Endothelial cell of umbilical vein (primary cell): ENCODE measurements at regions not wholly inside any gene's neighbourhood (a gene's known extent, or its start where the extent isn't known, plus 50 kb on each side); places are given as distances from the start of the nearest gene placed in this dataset.

ENCODE experiments used
- BruUV-seq: library from RNA; stranded (reverse); fragments of 400-500 nt; replicated peaks from 2 replicates; lab custom pipeline; 2021; lab: Mats Ljungman, UMichigan
- CTCF ChIA-PET: fragments of 300-600, 350-600 bp; sonication (Branson Sonifier 250); formaldehyde crosslinking; loops from one replicate; lab custom pipeline; 2021; ENCODE audit warnings: antibody characterized with exemption, inconsistent platforms; lab: Charles Lee
- POLR2A ChIA-PET: fragments of 300-600, 350-600 bp; sonication (Branson Sonifier 250); formaldehyde crosslinking; loops from one replicate; lab custom pipeline; 2021; ENCODE audit warnings: antibody characterized with exemption, inconsistent platforms; lab: Charles Lee
- DNase-seq: peaks from one replicate; pipeline ENCODE4 v3.0.0-alpha.2; 2011; ENCODE audit warnings: low read depth, low spot score
- FAIRE-seq: peaks from 2 replicates; lab custom pipeline; 2011; peaks lifted over from hg19 to GRCh38; lab: Jason Lieb, UNC
- H2AFZ ChIP-seq: 2 replicates; pipeline ENCODE4 v1.6.0; 2012; ENCODE audit warnings: low read depth, low read length, control low read depth, inconsistent platforms
- H3K27ac ChIP-seq: 2 replicates; pipeline ENCODE4 v1.5.1; 2011; ENCODE audit warnings: low read depth, mild to moderate bottlenecking, control low read depth, low read length, moderate library complexity; ENCODE audit not compliant: insufficient read depth
- H3K27me3 ChIP-seq, 2 experiments: 2 replicates each; pipeline versions ENCODE4 v1.6.0 to v1.6.1; 2011; ENCODE audit warnings: low read length in 2 of 2, mixed read lengths in 1 of 2; ENCODE audit not compliant: control insufficient read depth in 2 of 2, insufficient read depth in 2 of 2
- H3K36me3 ChIP-seq, 2 experiments: 2 replicates in 1 of 2; 3 replicates in 1 of 2; pipeline ENCODE4 v1.5.1; 2011; ENCODE audit warnings: low read length in 2 of 2, mild to moderate bottlenecking in 1 of 2, moderate library complexity in 1 of 2; ENCODE audit not compliant: control insufficient read depth in 2 of 2, insufficient read depth in 2 of 2; ENCODE audit errors: extremely low read depth in 1 of 2
- H3K4me1 ChIP-seq: 3 replicates; pipeline ENCODE4 v1.5.1; 2011; ENCODE audit warnings: mild to moderate bottlenecking, low read length; ENCODE audit not compliant: control insufficient read depth, insufficient read depth; ENCODE audit errors: extremely low read depth
- H3K4me2 ChIP-seq: 2 replicates; pipeline ENCODE4 v1.6.1; 2011; ENCODE audit warnings: low read length, control low read depth, mixed read lengths; ENCODE audit not compliant: insufficient read depth
- H3K4me3 ChIP-seq, 3 experiments: fragments of 200-600 bp in 1 of 3; sonication (generic), shearing (Covaris generic) in 1 of 3; replicated peaks in 1 of 3; 2 replicates each; pipeline ENCODE4 v1.5.1; 2011 to 2016; ENCODE audit warnings: control low read depth in 3 of 3, low read length in 3 of 3, mild to moderate bottlenecking in 2 of 3, inconsistent platforms in 1 of 3, low read depth in 1 of 3, moderate library complexity in 1 of 3; ENCODE audit not compliant: insufficient read depth in 1 of 3
- H3K79me2 ChIP-seq: 2 replicates; pipeline ENCODE4 v1.6.0; 2012; ENCODE audit warnings: low read length, inconsistent platforms; ENCODE audit not compliant: control insufficient read depth, insufficient read depth
- H3K9ac ChIP-seq: replicated peaks from 2 replicates; pipeline ENCODE3; 2011; ENCODE audit warnings: low read length, control low read depth; ENCODE audit not compliant: insufficient read depth; ENCODE audit errors: extremely low read depth
- H3K9me1 ChIP-seq: replicated peaks from 3 replicates; pipeline ENCODE4 v1.6.0; 2011; ENCODE audit warnings: mild to moderate bottlenecking, low read length; ENCODE audit not compliant: control insufficient read depth, insufficient read depth; ENCODE audit errors: extremely low read depth
- H3K9me3 ChIP-seq: replicated peaks from 2 replicates; pipeline ENCODE4 v1.5.1; 2012; ENCODE audit warnings: low read length, inconsistent platforms; ENCODE audit not compliant: control insufficient read depth, insufficient read depth
- H4K20me1 ChIP-seq: replicated peaks from 2 replicates; pipeline ENCODE3; 2011; ENCODE audit warnings: mild to moderate bottlenecking, low read length; ENCODE audit not compliant: control insufficient read depth, insufficient read depth; ENCODE audit errors: extremely low read depth
- EZH2 ChIP-seq: IDR thresholded peaks from 2 replicates; pipeline ENCODE4 v1.6.1; 2012; ENCODE audit warnings: borderline replicate concordance, low read depth, mild to moderate bottlenecking, moderate library complexity, low read length, inconsistent platforms; ENCODE audit not compliant: severe bottlenecking
- FOS ChIP-seq: IDR thresholded peaks from 2 replicates; pipeline ENCODE4 v1.6.1; 2011; ENCODE audit warnings: mild to moderate bottlenecking, low read length, moderate library complexity, borderline replicate concordance; ENCODE audit not compliant: insufficient read depth
- GATA2 ChIP-seq: IDR thresholded peaks from 2 replicates; pipeline ENCODE4 v1.7.0; 2011; ENCODE audit warnings: low read depth, mild to moderate bottlenecking, moderate library complexity, mixed read lengths, low read length; ENCODE audit not compliant: insufficient read length, insufficient read depth
- JUN ChIP-seq: IDR thresholded peaks from 2 replicates; pipeline ENCODE4 v1.6.1; 2011; ENCODE audit warnings: borderline replicate concordance, low read depth; ENCODE audit not compliant: insufficient read length, insufficient read depth
- MYC ChIP-seq: IDR thresholded peaks from one replicate; pipeline ENCODE4 v1.6.1; 2011; ENCODE audit warnings: mild to moderate bottlenecking, low read depth, low read length
- POLR2A ChIP-seq: IDR thresholded peaks from 2 replicates; pipeline ENCODE4 v1.6.1; 2012; ENCODE audit warnings: low read depth, mild to moderate bottlenecking, control low read depth, low read length
- POLR2AphosphoS5 ChIP-seq: IDR thresholded peaks from 2 replicates; pipeline ENCODE4 v1.6.1; 2012; ENCODE audit warnings: low read depth, mild to moderate bottlenecking, control low read depth, low read length, moderate library complexity; ENCODE audit not compliant: insufficient read depth
- dilution Hi-C: fragments of 300-500 bp; cut with MboI; formaldehyde crosslinking; loops from one replicate; pipeline ENCODE4 v1.15.0; 2019; ENCODE audit warnings: low sequenced_read_pairs; ENCODE audit not compliant: extremely low pct_ligation_motif_present
- intact Hi-C: fragments of 100-400 bp; cut with micrococcal nuclease; formaldehyde crosslinking; loops from one replicate; pipeline ENCODE4 v1.10.0; 2022
- TF ChIP-seq, protein P1 (sequence below), 2 donors: IDR thresholded peaks; 1 replicate in 1 of 2; 2 replicates in 1 of 2; pipeline ENCODE4 v1.5.1; 2011; ENCODE audit warnings: low read length in 2 of 2, mild to moderate bottlenecking in 2 of 2, moderate library complexity in 2 of 2, control low read depth in 1 of 2, inconsistent platforms in 1 of 2, low read depth in 1 of 2; ENCODE audit not compliant: insufficient read depth in 1 of 2; ENCODE audit errors: extremely low read depth in 1 of 2
- TF ChIP-seq, protein P2 (sequence below): IDR thresholded peaks from 2 replicates; pipeline ENCODE4 v1.6.1; 2011; ENCODE audit not compliant: insufficient read depth, insufficient read length

DNA sequence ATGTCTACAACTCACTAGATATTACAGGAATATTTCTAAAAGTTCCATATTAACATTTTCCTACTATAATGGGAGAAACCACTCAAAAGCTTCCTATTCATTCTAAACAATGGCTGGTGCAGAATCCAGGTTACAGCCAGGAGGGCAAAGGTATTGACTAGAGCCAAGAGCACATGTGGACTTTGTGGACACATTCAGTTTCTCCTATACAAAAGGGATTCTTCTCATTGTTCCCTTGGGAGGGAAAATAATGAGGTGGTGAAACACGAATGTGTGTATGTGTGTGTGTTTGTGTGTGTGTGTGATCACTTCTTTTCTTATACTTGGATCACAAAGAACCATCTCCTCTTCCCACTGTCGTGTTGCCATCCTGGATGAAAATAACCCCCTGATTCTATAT is 1000.0 kb downstream of the ADGRL2 start:
- no peak overlapping the region for H3K4me2 ChIP-seq
- H3K27ac ChIP-seq = no peak overlapping the region
- peaks cover 2 to 3% of the 10 kb centered on the region in 2 experiments for H3K27me3 ChIP-seq
- no peak overlapping the region for H3K4me3 ChIP-seq
- H3K9ac ChIP-seq = no peak overlapping the region
- H3K79me2 ChIP-seq = no peaks in the 10 kb centered on the region
- no peaks in the 10 kb centered on the region for H3K9me3 ChIP-seq
- TF ChIP-seq, protein P1, sequence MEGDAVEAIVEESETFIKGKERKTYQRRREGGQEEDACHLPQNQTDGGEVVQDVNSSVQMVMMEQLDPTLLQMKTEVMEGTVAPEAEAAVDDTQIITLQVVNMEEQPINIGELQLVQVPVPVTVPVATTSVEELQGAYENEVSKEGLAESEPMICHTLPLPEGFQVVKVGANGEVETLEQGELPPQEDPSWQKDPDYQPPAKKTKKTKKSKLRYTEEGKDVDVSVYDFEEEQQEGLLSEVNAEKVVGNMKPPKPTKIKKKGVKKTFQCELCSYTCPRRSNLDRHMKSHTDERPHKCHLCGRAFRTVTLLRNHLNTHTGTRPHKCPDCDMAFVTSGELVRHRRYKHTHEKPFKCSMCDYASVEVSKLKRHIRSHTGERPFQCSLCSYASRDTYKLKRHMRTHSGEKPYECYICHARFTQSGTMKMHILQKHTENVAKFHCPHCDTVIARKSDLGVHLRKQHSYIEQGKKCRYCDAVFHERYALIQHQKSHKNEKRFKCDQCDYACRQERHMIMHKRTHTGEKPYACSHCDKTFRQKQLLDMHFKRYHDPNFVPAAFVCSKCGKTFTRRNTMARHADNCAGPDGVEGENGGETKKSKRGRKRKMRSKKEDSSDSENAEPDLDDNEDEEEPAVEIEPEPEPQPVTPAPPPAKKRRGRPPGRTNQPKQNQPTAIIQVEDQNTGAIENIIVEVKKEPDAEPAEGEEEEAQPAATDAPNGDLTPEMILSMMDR (IDR thresholded peaks at IDR 0.05; ENCODE audit: extremely low read depth in 1 of 2, insufficient read depth in 1 of 2, low read depth in 1 of 2, low read length in 2 of 2) = no peak
- no peak for TF ChIP-seq EZH2
- H3K36me3 ChIP-seq = no peaks in the 10 kb centered on the region
- ChIA-PET POLR2A (no interaction called here), CTCF (interaction anchor here (1.0 kb wide), 1 partner anchor 31 kb away, joined by 3 read pairs; no protein-coding TSS in a partner anchor)
- H4K20me1 ChIP-seq = no peaks in the 10 kb centered on the region
- no TSS peak for BruUV-seq
- intact Hi-C loops = no loop called here
- no peak for FAIRE-seq
- H2AFZ ChIP-seq = no peak overlapping the region
- dilution Hi-C loops = no loop called here
- no peaks in the 10 kb centered on the region for H3K9me1 ChIP-seq
- no peak for DNase-seq
- H3K4me1 ChIP-seq = no peaks in the 10 kb centered on the region

DNA sequence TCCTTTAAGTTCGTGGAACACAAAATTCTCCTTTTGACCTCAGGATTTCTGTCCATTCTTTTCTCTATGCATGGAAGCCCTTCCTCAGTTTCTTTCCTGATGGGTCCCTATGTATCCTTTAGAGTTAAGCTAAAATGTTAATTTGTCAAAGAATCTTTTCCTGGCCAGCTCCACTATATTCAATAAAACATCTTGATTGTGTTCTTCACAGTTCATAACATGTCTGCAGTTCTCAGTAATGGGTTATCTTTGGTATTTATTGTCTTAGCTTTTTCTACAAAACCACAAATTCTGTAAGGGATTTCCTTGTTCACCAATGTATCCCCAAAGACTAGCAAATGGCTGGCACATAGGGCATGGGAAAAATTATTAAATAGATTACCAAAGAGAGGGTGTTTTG is 998.5 kb downstream of the ADGRL2 start:
- intact Hi-C loops (no loop called here), dilution Hi-C loops (no loop called here)
- Histone ChIP-seq H3K27me3 (peaks cover 2 to 3% of the 10 kb centered on the region in 2 experiments), H3K4me1 (no peaks in the 10 kb centered on the region), H3K9me3 (no peaks in the 10 kb centered on the region), H2AFZ (no peak overlapping the region), H3K27ac (no peak overlapping the region), H3K4me3 (no peak overlapping the region), H4K20me1 (no peaks in the 10 kb centered on the region), H3K9ac (no peak overlapping the region), H3K79me2 (no peaks in the 10 kb centered on the region), H3K4me2 (no peak overlapping the region), H3K9me1 (no peaks in the 10 kb centered on the region), H3K36me3 (no peaks in the 10 kb centered on the region)
- no TSS peak for BruUV-seq
- no peak for FAIRE-seq
- DNase-seq = no peak
- ChIA-PET POLR2A (no interaction called here), CTCF (no interaction called here)
- TF ChIP-seq MYC (no peak), JUN (no peak), POLR2AphosphoS5 (no peak), EZH2 (no peak), POLR2A (no peak), GATA2 (no peak), FOS (no peak)
- TF ChIP-seq, protein P2, sequence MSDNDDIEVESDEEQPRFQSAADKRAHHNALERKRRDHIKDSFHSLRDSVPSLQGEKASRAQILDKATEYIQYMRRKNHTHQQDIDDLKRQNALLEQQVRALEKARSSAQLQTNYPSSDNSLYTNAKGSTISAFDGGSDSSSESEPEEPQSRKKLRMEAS = no peak
- TF ChIP-seq, protein P1 (IDR thresholded peaks at IDR 0.05; ENCODE audit: extremely low read depth in 1 of 2, insufficient read depth in 1 of 2, low read depth in 1 of 2, low read length in 2 of 2) = no peak
